ENCODE measurements at regions not wholly inside any gene's neighbourhood (a gene's known extent, or its start where the extent isn't known, plus 50 kb on each side); places are given as distances from the start of the nearest gene placed in this dataset.

- DNase-seq, result no peak
These were observed 360.9 kb upstream of the CBLB start for GRCh38 chr3:106229495-106230278.

DNA sequence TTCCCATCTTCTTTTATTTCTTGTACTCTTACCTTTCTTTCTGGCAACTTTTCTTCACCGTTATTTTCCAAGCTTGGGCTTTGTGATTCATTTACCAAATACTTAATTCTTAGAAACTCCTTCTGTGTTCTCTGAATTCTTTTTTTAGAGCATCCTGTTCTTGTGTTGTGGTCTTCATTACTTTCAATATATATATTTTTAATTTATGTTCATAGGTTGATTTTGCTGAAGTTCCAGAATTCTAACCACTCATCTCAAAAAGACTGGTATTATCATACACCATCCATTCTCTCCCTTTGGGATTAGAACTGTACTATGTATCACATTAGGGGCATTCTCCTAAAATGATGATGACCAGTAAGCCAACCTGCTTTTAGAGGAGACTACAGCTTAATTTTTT is 362.3 kb upstream of the CBLB start:
- DNase-seq, result no peak

DNA sequence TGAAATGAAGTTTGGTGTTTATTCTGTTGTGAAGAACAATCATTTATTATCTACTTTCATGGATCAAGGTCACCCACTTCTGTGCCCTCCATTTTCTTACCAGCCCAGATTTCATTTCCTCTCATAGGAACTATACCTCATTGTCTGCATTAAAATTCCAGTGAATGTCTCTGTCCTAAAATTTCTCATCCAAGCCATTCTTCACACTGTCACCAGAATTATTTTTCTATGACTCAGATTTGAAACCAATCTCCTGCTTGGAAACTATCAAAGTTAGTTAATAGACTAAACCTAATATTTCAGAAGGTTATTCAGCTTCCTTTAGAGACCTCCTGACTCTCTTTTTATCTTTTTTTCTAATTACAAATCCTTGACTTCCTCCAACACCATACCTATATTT is 364.1 kb upstream of the CBLB start:
- DNase-seq, result no peak

- no peak for DNase-seq
These were observed 370.4 kb upstream of the CBLB start for GRCh38 chr3:106239195-106239697.

- DNase-seq, result no peak
These were observed 372.8 kb upstream of the CBLB start for GRCh38 chr3:106241593-106241992.

- no peak for DNase-seq
These were observed 374.0 kb upstream of the CBLB start for GRCh38 chr3:106242781-106243180.

DNA sequence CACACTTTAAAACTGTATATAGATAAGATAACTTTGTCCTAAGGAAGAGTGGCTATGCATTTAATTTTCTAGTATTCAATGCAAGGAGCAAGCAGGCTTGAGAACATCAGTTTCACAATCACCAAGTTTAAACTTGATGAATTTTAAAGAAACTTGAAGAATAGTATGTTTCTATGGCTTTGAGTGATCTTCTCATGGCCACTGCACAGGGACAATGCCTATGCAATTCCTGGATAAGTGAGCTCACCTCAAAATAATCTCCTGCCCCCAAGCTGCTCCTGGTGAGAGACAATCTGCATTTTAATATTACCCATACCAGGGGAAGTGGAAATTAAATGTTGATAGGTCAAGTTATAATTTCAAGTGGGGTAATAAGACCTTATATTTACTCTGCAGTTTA is 376.6 kb upstream of the CBLB start:
- no peak for DNase-seq

GRCh38 chr3:106247902-106248684 is 379.3 kb upstream of the CBLB start:
- no peak for DNase-seq

DNA sequence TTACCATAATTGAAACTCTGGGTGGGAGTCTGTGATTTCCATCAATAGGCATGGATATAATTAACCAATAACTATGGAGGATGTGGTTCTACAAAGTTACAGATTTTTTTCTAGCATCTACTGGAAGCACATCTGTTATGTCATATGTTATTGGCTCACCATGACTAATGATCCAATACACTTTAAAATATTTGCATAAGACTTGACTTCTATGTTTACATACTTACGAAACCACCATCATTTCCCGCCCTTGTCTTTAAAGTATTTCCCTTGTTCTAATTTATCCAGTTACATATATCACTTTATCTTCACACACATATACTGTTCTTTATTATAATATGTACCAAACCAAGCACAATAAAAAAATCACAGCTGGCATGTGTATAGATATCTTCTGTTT is 380.3 kb upstream of the CBLB start:
- DNase-seq, result no peak

- DNase-seq, result no peak
These were observed 381.2 kb upstream of the CBLB start for GRCh38 chr3:106249981-106250380.

DNA sequence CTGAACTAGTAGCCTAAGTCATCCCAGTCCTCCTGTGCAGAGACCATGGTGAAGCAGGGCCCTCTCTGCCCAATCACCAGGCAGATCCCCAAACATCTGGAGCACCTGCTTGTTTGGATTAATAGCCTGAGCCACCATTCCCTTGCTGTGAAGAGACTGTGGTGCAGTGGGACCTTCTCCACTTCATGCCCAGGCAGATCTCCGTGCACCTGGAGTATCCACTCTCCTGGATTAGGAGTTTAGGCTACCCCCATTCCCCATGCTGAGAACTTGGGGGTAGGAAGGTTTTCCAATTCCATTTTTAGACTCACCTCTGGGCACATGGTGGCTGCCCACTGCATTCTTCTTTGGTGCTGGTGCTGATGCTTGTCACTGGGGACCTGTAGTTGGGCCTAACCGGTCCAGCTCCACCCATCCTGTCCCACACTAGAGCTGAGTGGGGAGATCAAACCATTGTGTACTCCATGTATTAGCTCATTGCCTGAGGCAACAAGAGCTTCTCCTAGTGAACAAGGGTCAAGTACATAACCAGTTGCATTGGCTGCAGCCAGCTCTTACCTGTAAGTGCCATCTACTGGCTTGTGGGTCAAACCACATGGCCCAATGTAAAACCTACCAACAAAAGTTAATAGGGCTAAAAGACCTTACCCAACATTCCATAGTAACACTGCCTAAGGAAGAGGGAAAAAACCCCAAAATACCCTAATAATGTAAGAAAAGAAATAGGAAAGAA is 382.5 kb upstream of the CBLB start:
- DNase-seq, result no peak

DNA sequence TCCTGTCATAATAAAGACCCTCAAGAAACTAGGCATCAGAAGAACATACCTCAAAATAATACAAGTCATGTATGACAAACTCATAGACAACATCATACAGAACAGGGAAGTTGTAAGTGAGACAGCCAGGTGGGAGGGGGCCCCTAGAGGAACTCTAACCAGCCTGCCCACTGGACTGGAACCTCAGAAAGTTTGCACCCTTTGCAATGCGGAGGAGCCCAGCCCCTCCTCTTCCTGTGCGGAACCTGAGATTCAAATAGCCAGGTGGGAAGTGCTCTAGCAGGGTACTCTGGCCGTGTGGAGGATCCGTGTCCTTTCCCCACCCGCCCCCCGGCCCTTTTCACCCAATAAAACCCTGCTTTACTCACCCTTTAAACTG is 387.0 kb upstream of the CBLB start:
- DNase-seq, result no peak

DNA sequence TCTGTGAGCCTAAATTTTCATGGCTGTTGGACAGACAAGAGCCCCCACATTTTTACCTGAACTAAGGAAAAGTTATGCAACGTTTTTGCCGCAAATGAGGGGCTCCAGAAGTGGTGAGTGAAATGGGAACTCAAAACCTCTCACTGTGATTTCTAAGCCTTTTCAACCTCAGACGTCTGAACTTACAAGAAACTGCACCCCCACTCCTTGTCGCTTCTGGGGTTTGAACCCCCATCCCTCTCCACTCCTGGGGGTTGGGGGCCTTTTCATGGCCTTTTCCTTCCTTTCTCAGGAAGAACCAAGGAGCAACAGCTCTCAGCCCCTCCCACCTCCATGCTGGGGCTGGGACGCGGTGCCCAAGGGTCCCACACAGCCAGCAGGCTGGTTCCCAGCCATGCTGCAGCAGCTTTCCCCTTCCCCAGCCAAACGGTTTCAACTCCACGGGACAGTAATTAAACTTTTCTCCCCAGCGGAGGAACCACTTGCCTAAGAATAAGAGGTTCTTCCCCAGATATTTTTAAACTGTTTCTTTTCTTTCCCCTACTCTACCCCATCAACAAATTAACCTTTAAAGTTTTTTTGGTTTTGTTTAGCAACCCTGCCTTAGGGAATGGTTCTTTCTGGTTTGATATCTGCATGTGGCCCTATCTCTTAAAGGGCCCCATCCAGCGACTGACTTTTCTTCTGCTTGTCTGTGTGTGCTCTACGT is 387.6 kb upstream of the CBLB start:
- DNase-seq, result no peak

DNA sequence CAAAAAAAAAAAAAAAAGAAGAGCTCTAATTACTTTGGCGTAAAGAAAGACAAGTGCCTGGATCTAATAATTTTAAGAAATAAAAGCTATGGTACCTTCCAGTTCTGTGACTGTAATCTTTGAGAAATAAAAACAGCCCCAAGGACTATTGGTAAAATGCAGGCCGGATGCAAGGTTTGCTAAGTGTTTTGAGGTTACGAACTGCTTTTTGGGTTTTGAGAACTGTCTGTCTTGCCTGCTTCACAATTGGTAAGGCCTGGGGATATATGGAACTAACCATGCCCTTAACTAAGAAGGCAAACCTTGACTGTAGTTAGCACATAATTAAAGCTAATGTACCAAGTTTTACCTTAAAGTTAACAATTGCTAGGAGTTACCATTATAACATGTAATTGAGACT is 388.4 kb upstream of the CBLB start:
- no peak for DNase-seq

- DNase-seq, result no peak
These were observed 392.6 kb upstream of the CBLB start for GRCh38 chr3:106261396-106261795.

- DNase-seq, result no peak
These were observed 393.3 kb upstream of the CBLB start for GRCh38 chr3:106261915-106262683.

- no peak for DNase-seq
These were observed 394.2 kb upstream of the CBLB start for GRCh38 chr3:106263011-106263410.

DNA sequence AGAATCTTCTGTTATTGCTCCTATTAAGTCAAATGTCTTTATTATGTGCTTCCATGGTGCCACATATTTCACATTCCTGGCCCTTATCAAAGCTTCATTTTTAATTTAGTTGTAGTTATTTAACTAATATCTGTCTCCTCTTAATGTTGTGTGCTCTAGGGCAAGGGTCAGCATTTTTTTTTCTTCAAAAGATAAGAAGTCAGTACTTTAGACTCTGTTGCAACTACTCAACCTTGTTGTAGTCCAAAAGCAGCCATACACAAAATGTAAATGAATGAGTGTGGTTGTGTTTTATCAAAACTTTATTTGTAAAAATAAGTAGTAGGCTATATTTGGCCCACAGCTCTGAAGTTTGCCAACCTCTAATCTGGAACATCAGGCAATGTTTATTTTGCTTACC is 394.7 kb upstream of the CBLB start:
- DNase-seq, result no peak

DNA sequence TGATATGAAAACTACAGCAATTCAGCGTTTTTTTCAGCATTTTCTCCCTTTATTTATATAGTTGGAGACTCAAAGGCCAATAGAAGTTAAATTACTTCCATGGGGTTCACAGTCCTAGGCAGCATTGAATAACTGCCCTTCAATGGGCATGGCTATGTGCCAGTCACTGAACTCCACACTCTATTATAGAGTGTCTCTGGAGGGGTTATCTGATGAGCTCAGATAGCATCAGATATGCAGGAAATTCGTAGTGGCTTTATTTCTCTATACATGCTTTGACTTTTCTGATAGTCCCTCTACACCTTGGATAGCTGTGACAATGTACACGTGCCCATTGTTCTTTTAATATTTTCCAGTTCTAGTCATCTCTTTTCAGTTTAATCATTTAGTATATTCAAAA is 396.9 kb upstream of the CBLB start:
- DNase-seq, result no peak

DNA sequence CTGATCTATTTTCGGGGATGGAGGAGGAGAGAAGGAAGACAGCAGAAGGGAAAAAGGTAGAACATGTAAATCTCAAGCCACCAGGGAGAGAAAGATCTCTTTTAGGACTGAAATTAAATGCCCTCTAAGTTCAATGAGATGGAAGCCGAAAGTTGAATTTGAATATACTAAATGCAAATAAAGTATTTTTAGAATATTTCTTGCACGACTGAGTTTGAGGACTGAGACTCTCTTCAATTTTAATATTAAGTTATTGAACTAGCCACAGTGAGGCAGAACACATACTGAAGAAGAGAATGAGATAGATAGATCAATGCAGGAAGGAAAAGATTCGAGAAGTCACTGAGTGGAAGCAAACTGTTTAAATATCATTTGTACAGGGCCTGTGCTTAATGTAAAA is 399.9 kb upstream of the CBLB start:
- no peak for DNase-seq

GRCh38 chr3:106272302-106272701 is 403.5 kb upstream of the CBLB start:
- DNase-seq, result peak; percentile 44

DNA sequence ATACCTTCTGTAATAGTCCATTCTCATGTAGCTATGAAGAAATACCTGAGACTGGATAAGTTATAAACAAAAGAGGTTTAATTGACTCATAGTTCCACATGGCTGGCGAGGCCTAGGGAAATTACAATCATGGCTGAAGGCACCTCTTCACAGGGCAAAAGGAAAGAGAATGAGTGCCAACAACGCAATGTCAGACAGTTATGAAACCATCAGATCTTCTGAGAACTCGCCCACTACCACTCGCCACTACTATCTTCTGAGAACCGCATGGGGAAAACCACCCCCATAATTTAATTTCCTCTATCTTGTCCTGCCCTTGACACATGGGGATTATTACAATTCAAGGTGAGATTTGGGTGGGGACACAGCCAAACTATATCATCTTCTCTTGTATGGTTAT is 406.8 kb upstream of the CBLB start:
- DNase-seq, result no peak

Measured in NCI-H82 (cell line).